ENCODE measurements at regions not wholly inside any gene's neighbourhood (a gene's known extent, or its start where the extent isn't known, plus 50 kb on each side); places are given as distances from the start of the nearest gene placed in this dataset.

GRCh38 chr17:63173450-63173849 lies 207.4 kb downstream of the TANC2 start:
- TF ChIP-seq CTCF (IDR thresholded peaks at IDR 0.05; ENCODE audit: insufficient read depth, low read length, poor library complexity, severe bottlenecking) = no peak
- H3K27me3 ChIP-seq (ENCODE audit: control insufficient read depth, insufficient read depth, low read length) = no peaks in the 10 kb centered on the region
- H3K36me3 ChIP-seq (ENCODE audit: control insufficient read depth, insufficient read depth, low read length) = no peaks in the 10 kb centered on the region
- no peak overlapping the region for H3K4me3 ChIP-seq (ENCODE audit: low read depth, low read length)
- DNase-seq (ENCODE audit: low read depth) = no peak

- Histone ChIP-seq H3K27me3 (ENCODE audit: control insufficient read depth, insufficient read depth, low read length) (no peaks in the 10 kb centered on the region), H3K36me3 (ENCODE audit: control insufficient read depth, insufficient read depth, low read length) (no peaks in the 10 kb centered on the region), H3K4me3 (ENCODE audit: low read depth, low read length) (no peak overlapping the region)
- no peak for TF ChIP-seq CTCF (IDR thresholded peaks at IDR 0.05; ENCODE audit: insufficient read depth, low read length, poor library complexity, severe bottlenecking)
- DNase-seq (ENCODE audit: low read depth) = no peak
Observed at GRCh38 chr17:63173903-63174302, 207.9 kb downstream of the TANC2 start.

- DNase-seq (ENCODE audit: low read depth) = no peak
- no peak for TF ChIP-seq CTCF (IDR thresholded peaks at IDR 0.05; ENCODE audit: insufficient read depth, low read length, poor library complexity, severe bottlenecking)
- Histone ChIP-seq H3K27me3 (ENCODE audit: control insufficient read depth, insufficient read depth, low read length) (no peaks in the 10 kb centered on the region), H3K4me3 (ENCODE audit: low read depth, low read length) (no peak overlapping the region), H3K36me3 (ENCODE audit: control insufficient read depth, insufficient read depth, low read length) (no peaks in the 10 kb centered on the region)
Observed at GRCh38 chr17:63178530-63178929, 212.5 kb downstream of the TANC2 start.

- DNase-seq (ENCODE audit: low read depth) = no peak
- TF ChIP-seq CTCF (IDR thresholded peaks at IDR 0.05; ENCODE audit: insufficient read depth, low read length, poor library complexity, severe bottlenecking) = no peak
- no peaks in the 10 kb centered on the region for H3K27me3 ChIP-seq (ENCODE audit: control insufficient read depth, insufficient read depth, low read length)
- H3K4me3 ChIP-seq (ENCODE audit: low read depth, low read length) = no peak overlapping the region
- H3K36me3 ChIP-seq (ENCODE audit: control insufficient read depth, insufficient read depth, low read length) = no peaks in the 10 kb centered on the region
Observed at GRCh38 chr17:63181856-63182255, 215.8 kb downstream of the TANC2 start.

GRCh38 chr17:63185420-63185819 lies 219.4 kb downstream of the TANC2 start:
- Histone ChIP-seq H3K27me3 (ENCODE audit: control insufficient read depth, insufficient read depth, low read length) (no peaks in the 10 kb centered on the region), H3K4me3 (ENCODE audit: low read depth, low read length) (no peak overlapping the region), H3K36me3 (ENCODE audit: control insufficient read depth, insufficient read depth, low read length) (no peaks in the 10 kb centered on the region)
- no peak for DNase-seq (ENCODE audit: low read depth)
- no peak for TF ChIP-seq CTCF (IDR thresholded peaks at IDR 0.05; ENCODE audit: insufficient read depth, low read length, poor library complexity, severe bottlenecking)

- no peak for TF ChIP-seq CTCF (IDR thresholded peaks at IDR 0.05; ENCODE audit: insufficient read depth, low read length, poor library complexity, severe bottlenecking)
- Histone ChIP-seq H3K27me3 (ENCODE audit: control insufficient read depth, insufficient read depth, low read length) (no peaks in the 10 kb centered on the region), H3K4me3 (ENCODE audit: low read depth, low read length) (no peak overlapping the region), H3K36me3 (ENCODE audit: control insufficient read depth, insufficient read depth, low read length) (no peaks in the 10 kb centered on the region)
- no peak for DNase-seq (ENCODE audit: low read depth)
Observed at GRCh38 chr17:63189082-63189481, 223.0 kb downstream of the TANC2 start.

Data from kidney epithelial cell (primary cell).